GM12864 (cell line): ENCODE measurements at regions not wholly inside any gene's neighbourhood (a gene's known extent, or its start where the extent isn't known, plus 50 kb on each side); places are given as distances from the start of the nearest gene placed in this dataset.

Experiments used
- DNase-seq: peaks from one replicate; pipeline ENCODE4 v3.0.0-alpha.2; 2011; ENCODE audit warnings: low read depth
- H3K4me3 ChIP-seq: 2 replicates; pipeline ENCODE4 v1.5.1; 2011; ENCODE audit warnings: mild to moderate bottlenecking, low read depth, low read length, control low read depth
- CTCF ChIP-seq: IDR thresholded peaks from 2 replicates; pipeline ENCODE4 v1.5.1; 2011; ENCODE audit warnings: low read depth, mild to moderate bottlenecking, moderate library complexity, low read length, control low read depth, inconsistent platforms; ENCODE audit errors: missing control alignments

- TF ChIP-seq CTCF = no peak
- H3K4me3 ChIP-seq = no peak overlapping the region
- DNase-seq = no peak
Observed at GRCh38 chr2:234631646-234632514, 135.0 kb upstream of the ARL4C start.

DNA sequence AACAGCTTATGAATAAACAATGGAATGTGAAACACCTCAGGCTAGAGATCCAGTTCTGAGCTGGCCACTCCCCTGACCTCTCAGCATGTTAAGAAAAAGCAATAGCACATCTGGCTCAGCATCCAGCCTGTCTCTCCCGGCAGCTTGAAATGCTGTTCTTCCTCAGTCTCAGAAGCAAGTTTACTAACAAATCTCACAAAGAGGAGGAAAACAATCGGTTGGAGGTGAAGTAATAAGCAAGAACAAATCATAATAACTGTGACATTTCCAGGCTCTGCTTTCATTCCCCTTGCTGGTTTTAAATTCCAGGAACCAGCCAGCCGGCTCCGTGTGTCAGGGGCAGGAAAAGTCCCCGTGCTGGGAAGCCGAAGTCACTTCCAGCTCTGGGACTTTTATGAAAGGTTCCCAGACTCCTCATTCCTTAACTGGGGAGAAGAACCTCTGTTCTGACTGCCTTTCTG, 133.9 kb upstream of the ARL4C start:
- H3K4me3 ChIP-seq = no peak overlapping the region
- no peak for DNase-seq
- no peak for TF ChIP-seq CTCF

GRCh38 chr2:234629596-234629995, 132.7 kb upstream of the ARL4C start:
- DNase-seq = no peak
- TF ChIP-seq CTCF = no peak
- H3K4me3 ChIP-seq = no peak overlapping the region

GRCh38 chr2:234628953-234629352, 132.1 kb upstream of the ARL4C start:
- no peak overlapping the region for H3K4me3 ChIP-seq
- no peak for TF ChIP-seq CTCF
- DNase-seq = no peak

- TF ChIP-seq CTCF = no peak
- no peak overlapping the region for H3K4me3 ChIP-seq
- DNase-seq = no peak
Observed at GRCh38 chr2:234627308-234627707, 130.4 kb upstream of the ARL4C start.

DNA sequence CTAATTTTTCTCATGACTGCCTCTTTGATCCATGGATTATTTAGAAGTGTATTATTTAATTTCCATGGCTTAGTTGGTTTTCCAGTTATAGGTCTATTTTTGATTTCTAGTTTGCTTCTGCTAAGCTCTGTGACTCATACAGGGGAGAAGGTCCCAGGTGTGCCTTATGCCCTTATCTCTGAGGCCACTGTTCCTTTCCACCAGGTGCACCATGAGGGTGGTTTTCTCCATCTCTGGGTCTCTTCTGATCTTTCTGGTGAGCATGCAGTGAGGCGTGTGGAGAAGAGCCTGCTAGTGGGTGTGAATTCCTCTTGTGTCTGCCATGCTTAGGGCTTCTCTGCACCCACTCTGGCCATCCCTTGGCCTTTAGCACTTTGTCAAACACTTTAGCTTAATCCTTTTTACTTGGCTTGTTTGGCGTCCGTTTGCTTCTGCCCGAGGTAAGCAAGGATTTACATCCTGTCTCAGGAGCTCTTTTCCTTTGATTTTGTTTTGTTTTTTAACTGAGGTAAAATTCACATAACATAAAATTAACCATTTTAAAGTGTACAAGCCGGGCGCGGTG, 129.8 kb upstream of the ARL4C start:
- no peak for TF ChIP-seq CTCF
- DNase-seq = no peak

More for the DNA sequence above, 129.8 kb upstream of the ARL4C start:
- no peak overlapping the region for H3K4me3 ChIP-seq
